WTC11 (cell line): ENCODE measurements at regions not wholly inside any gene's neighbourhood (a gene's known extent, or its start where the extent isn't known, plus 50 kb on each side); places are given as distances from the start of the nearest gene placed in this dataset.

Source experiments
- ATAC-seq: fragments of 200-7000 bp; cut with Tn5 transposase; 2 replicates; pipeline ENCODE4 v1.10.0; 2021; ENCODE audit warnings: mild to moderate bottlenecking, moderate library complexity
- CTCF ChIA-PET: fragments of 300-600 bp; sonication (Branson Sonifier 250); formaldehyde crosslinking; loops from one replicate; lab custom pipeline; 2021; ENCODE audit warnings: antibody characterized with exemption; lab: Charles Lee
- POLR2A ChIA-PET: fragments of 350-600 bp; sonication (Branson Sonifier 250); formaldehyde crosslinking; loops from one replicate; lab custom pipeline; 2021; ENCODE audit warnings: antibody characterized with exemption; lab: Charles Lee
- DNase-seq: peaks from one replicate; pipeline ENCODE4 v3.0.0; 2021; ENCODE audit warnings: low spot score
- H3K27ac Mint-ChIP-seq: 2 replicates; pipeline ENCODE4 v1.8.0; 2021; ENCODE audit warnings: mixed read lengths
- H3K27me3 Mint-ChIP-seq: 2 replicates; pipeline ENCODE4 v1.8.0; 2021; ENCODE audit warnings: low read depth, mild to moderate bottlenecking, moderate library complexity, mixed read lengths
- H3K36me3 Mint-ChIP-seq: 2 replicates; pipeline ENCODE4 v1.8.0; 2021; ENCODE audit warnings: mixed read lengths
- H3K4me1 Mint-ChIP-seq: 2 replicates; pipeline ENCODE4 v1.8.0; 2022; ENCODE audit warnings: mixed read lengths
- H3K4me3 Mint-ChIP-seq: 2 replicates; pipeline ENCODE4 v1.8.0; 2021; ENCODE audit warnings: mild to moderate bottlenecking, moderate library complexity, mixed read lengths
- H3K9me3 Mint-ChIP-seq: 2 replicates; pipeline ENCODE4 v1.8.0; 2021; ENCODE audit warnings: mixed read lengths
- ATF1 ChIP-seq: sonication (generic); formaldehyde crosslinking; IDR thresholded peaks from 2 replicates; pipeline ENCODE4 v1.8.1; 2023; ENCODE audit warnings: mild to moderate bottlenecking, moderate library complexity, missing genetic modification reagents
- ESRRA ChIP-seq: sonication (generic); formaldehyde crosslinking; IDR thresholded peaks from 2 replicates; pipeline ENCODE4 v1.8.1; 2022; ENCODE audit warnings: mild to moderate bottlenecking, missing genetic modification reagents, borderline replicate concordance
- FOXK1 ChIP-seq: sonication (generic); formaldehyde crosslinking; IDR thresholded peaks from 2 replicates; pipeline ENCODE4 v1.8.0; 2022; ENCODE audit warnings: mild to moderate bottlenecking, moderate library complexity, missing genetic modification reagents
- GABPB1 ChIP-seq: sonication (generic); formaldehyde crosslinking; IDR thresholded peaks from 2 replicates; pipeline ENCODE4 v1.8.1; 2023; ENCODE audit warnings: mild to moderate bottlenecking, missing genetic modification reagents
- GRHL2 ChIP-seq: fragments of 250-450 bp; sonication (Bioruptor Pico); IDR thresholded peaks from 2 replicates; pipeline ENCODE4 v1.8.0; 2022; ENCODE audit warnings: mild to moderate bottlenecking, moderate library complexity; ENCODE audit not compliant: insufficient replicate concordance, severe bottlenecking
- GTF2I ChIP-seq: fragments of 250-450 bp; sonication (Bioruptor Pico); conservative IDR thresholded peaks from 2 replicates; pipeline ENCODE4 v1.4.0; 2021; ENCODE audit warnings: mild to moderate bottlenecking
- IRF1 ChIP-seq: sonication (generic); formaldehyde crosslinking; IDR thresholded peaks from 2 replicates; pipeline ENCODE4 v1.8.0; 2023; ENCODE audit warnings: missing genetic modification reagents
- MLX ChIP-seq: sonication (generic); formaldehyde crosslinking; IDR thresholded peaks from 2 replicates; pipeline ENCODE4 v1.8.1; 2023; ENCODE audit warnings: mild to moderate bottlenecking, missing genetic modification reagents, moderate library complexity
- MXD4 ChIP-seq: fragments of 250-450 bp; sonication (Bioruptor Pico); IDR thresholded peaks from 2 replicates; pipeline ENCODE4 v1.8.0; 2021; ENCODE audit warnings: mild to moderate bottlenecking, moderate library complexity, borderline replicate concordance
- NR1H2 ChIP-seq: sonication (generic); formaldehyde crosslinking; IDR thresholded peaks from 2 replicates; pipeline ENCODE4 v1.9.0; 2021; ENCODE audit warnings: mild to moderate bottlenecking, moderate library complexity, missing genetic modification reagents
- NR2C2 ChIP-seq: sonication (generic); formaldehyde crosslinking; IDR thresholded peaks from 2 replicates; pipeline ENCODE4 v1.8.0; 2022; ENCODE audit warnings: mild to moderate bottlenecking, missing genetic modification reagents
- PRRX2 ChIP-seq: fragments of 250-450 bp; sonication (Bioruptor Pico); IDR thresholded peaks from 2 replicates; pipeline ENCODE4 v1.8.0; 2021; ENCODE audit warnings: mild to moderate bottlenecking
- RELA ChIP-seq: sonication (generic); formaldehyde crosslinking; IDR thresholded peaks from 2 replicates; pipeline ENCODE4 v1.8.1; 2022; ENCODE audit warnings: missing genetic modification reagents, mild to moderate bottlenecking, borderline replicate concordance
- RORB ChIP-seq: fragments of 250-450 bp; sonication (Bioruptor Pico); IDR thresholded peaks from 2 replicates; pipeline ENCODE4 v1.9.0; 2021; ENCODE audit warnings: mild to moderate bottlenecking
- SOX15 ChIP-seq: fragments of 250-450 bp; sonication (Bioruptor Pico); IDR thresholded peaks from 2 replicates; pipeline ENCODE4 v1.9.0; 2021; ENCODE audit warnings: mild to moderate bottlenecking
- TP53 ChIP-seq: sonication (generic); formaldehyde crosslinking; IDR thresholded peaks from 2 replicates; pipeline ENCODE4 v1.8.1; 2023; ENCODE audit warnings: mild to moderate bottlenecking, missing genetic modification reagents
- ZBTB43 ChIP-seq: sonication (generic); formaldehyde crosslinking; IDR thresholded peaks from 2 replicates; pipeline ENCODE4 v1.8.1; 2023; ENCODE audit warnings: mild to moderate bottlenecking, missing genetic modification reagents
- ZMAT4 ChIP-seq: fragments of 250-450 bp; sonication (Bioruptor Pico); IDR thresholded peaks from 2 replicates; pipeline ENCODE4 v1.9.0; 2021; ENCODE audit warnings: mild to moderate bottlenecking
- ZNF138 ChIP-seq: sonication (generic); formaldehyde crosslinking; conservative IDR thresholded peaks from 2 replicates; pipeline ENCODE4 v1.8.1; 2022; ENCODE audit warnings: mild to moderate bottlenecking, moderate library complexity, missing genetic modification reagents
- ZNF317 ChIP-seq: sonication (generic); formaldehyde crosslinking; IDR thresholded peaks from 2 replicates; pipeline ENCODE4 v1.8.1; 2023; ENCODE audit warnings: low read depth, mild to moderate bottlenecking, moderate library complexity, missing genetic modification reagents, borderline replicate concordance
- ZNF423 ChIP-seq: fragments of 250-450 bp; sonication (Bioruptor Pico); IDR thresholded peaks from 2 replicates; pipeline ENCODE4 v2.1.2; 2022; ENCODE audit warnings: mild to moderate bottlenecking, moderate library complexity
- ZNF425 ChIP-seq: fragments of 250-450 bp; sonication (Bioruptor Pico); conservative IDR thresholded peaks from 2 replicates; pipeline ENCODE4 v1.9.0; 2021; ENCODE audit warnings: mild to moderate bottlenecking
- TF ChIP-seq, protein P1 (sequence below): sonication (generic); formaldehyde crosslinking; IDR thresholded peaks from 2 replicates; pipeline ENCODE4 v1.8.0; 2022; ENCODE audit warnings: mild to moderate bottlenecking, missing genetic modification reagents

DNA sequence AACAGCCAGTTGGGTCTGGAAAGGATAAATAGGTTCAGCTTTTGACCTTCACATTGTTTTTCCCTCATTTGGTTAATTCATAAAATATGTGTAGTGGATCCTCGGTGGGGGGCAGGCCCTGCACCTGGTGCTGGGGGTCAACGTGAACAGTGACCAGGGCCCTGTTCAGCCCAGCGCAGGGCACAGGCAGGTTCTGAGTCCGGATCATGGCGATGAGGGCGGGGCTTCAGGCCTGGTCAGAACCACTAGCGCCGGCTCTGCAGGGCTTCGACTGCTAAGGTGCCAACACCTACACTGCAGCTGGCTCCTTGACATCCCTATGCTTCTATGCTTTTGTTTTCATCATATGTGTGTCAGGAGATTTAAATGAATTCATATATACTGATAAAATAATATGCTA, 177.7 kb downstream of the CXCL12 start:
- Mint-ChIP-seq H3K4me3 (no peak overlapping the region), H3K27me3 (no peaks in the 10 kb centered on the region), H3K4me1 (peaks cover 12% of the 10 kb centered on the region), H3K9me3 (peaks cover 3% of the 10 kb centered on the region; the same call in 1 of the 2 replicates), H3K36me3 (peaks cover 3% of the 10 kb centered on the region; the same call in 1 of the 2 replicates), H3K27ac (no peak overlapping the region)
- TF ChIP-seq, protein P1, sequence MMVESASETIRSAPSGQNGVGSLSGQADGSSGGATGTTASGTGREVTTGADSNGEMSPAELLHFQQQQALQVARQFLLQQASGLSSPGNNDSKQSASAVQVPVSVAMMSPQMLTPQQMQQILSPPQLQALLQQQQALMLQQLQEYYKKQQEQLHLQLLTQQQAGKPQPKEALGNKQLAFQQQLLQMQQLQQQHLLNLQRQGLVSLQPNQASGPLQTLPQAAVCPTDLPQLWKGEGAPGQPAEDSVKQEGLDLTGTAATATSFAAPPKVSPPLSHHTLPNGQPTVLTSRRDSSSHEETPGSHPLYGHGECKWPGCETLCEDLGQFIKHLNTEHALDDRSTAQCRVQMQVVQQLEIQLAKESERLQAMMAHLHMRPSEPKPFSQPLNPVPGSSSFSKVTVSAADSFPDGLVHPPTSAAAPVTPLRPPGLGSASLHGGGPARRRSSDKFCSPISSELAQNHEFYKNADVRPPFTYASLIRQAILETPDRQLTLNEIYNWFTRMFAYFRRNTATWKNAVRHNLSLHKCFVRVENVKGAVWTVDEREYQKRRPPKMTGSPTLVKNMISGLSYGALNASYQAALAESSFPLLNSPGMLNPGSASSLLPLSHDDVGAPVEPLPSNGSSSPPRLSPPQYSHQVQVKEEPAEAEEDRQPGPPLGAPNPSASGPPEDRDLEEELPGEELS (CRISPR knock-in tag): no peak
- TF ChIP-seq NR2C2 (no peak), SOX15 (no peak)
- ChIA-PET POLR2A (no interaction called here), CTCF (no interaction called here)
- no peak for DNase-seq
- ATAC-seq: no peak

DNA sequence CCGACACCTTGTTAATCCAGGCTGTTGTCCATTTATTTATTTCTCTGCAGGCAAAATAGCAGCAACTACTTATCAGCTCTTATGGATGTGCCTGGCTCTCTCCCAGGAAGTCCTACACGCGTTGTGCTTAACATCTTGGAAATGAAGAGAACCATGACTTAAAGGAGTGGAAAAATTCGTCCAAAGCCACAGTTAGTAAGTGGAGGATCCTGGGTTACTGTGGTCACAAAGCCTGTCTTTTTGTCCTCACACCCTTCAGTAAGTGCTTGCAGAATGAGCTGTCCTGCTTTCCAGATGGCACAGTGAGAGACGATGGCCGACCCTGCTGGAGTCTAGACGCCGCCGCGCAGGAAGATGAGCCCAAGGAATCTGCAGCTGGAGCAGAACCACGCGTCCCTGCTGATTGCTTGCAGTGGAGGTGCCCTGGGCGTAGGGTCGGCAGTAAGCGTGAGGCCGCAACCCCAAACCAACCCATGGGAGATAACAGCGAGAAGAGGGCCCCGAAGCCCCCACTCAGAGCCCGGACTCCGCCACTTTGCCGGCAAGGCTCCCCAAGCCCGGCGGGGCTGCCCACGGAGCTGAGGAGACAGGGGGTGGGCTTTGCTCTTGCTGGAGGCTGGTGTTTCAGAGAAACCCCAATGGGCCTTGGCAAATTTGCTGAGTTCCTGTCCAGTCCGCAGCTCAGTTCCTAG, 178.6 kb downstream of the CXCL12 start:
- Mint-ChIP-seq H3K27me3 (no peaks in the 10 kb centered on the region), H3K27ac (no peak overlapping the region), H3K4me1 (peaks cover 12% of the 10 kb centered on the region), H3K9me3 (peaks cover 9% of the 10 kb centered on the region; the same call in 1 of the 2 replicates), H3K36me3 (peaks cover 7% of the 10 kb centered on the region)
- CTCF ChIA-PET: no interaction called here
- no peak for DNase-seq
- TF ChIP-seq IRF1 (CRISPR knock-in tag): no peak
- no peak for TF ChIP-seq ZNF317
- no peak for TF ChIP-seq RORB
- TF ChIP-seq MLX (CRISPR knock-in tag): no peak
- no peak for TF ChIP-seq GRHL2 (CRISPR knock-in tag)
- no peak for TF ChIP-seq ESRRA (CRISPR knock-in tag)
- TF ChIP-seq ZNF425: no peak
- TF ChIP-seq FOXK1: no peak
- no peak for TF ChIP-seq MXD4 (CRISPR knock-in tag)
- TF ChIP-seq, all 79 proteins: peak for 0
- H3K4me3 Mint-ChIP-seq: no peak overlapping the region
- POLR2A ChIA-PET: no interaction called here
- ATAC-seq: no peak

- TF ChIP-seq ZNF423 (CRISPR knock-in tag): no peak
- TF ChIP-seq SOX15: no peak
- TF ChIP-seq ZMAT4 (CRISPR knock-in tag): no peak
- TF ChIP-seq RELA (CRISPR knock-in tag): no peak
- no peak for TF ChIP-seq PRRX2
- no peak for TF ChIP-seq ATF1 (CRISPR knock-in tag)
- no peak for TF ChIP-seq TP53 (CRISPR knock-in tag)
- no peak for TF ChIP-seq ZNF138 (CRISPR knock-in tag)
- no peak for TF ChIP-seq GABPB1 (CRISPR knock-in tag)
- TF ChIP-seq GTF2I: no peak
- no peak for TF ChIP-seq ZBTB43 (CRISPR knock-in tag)
- no peak for TF ChIP-seq NR1H2 (CRISPR knock-in tag)
- TF ChIP-seq, all 79 proteins: peak for 0
- peaks cover 16% of the 10 kb centered on the region for H3K9me3 Mint-ChIP-seq
- ChIA-PET CTCF (no interaction called here), POLR2A (no interaction called here)
- peaks cover 9% of the 10 kb centered on the region for H3K36me3 Mint-ChIP-seq
- no peak for DNase-seq
- peak; percentile 44 for ATAC-seq
- peaks cover 10% of the 10 kb centered on the region for H3K4me1 Mint-ChIP-seq
- no peak overlapping the region for H3K27ac Mint-ChIP-seq
- H3K4me3 Mint-ChIP-seq: no peak overlapping the region
- no peaks in the 10 kb centered on the region for H3K27me3 Mint-ChIP-seq
Observed at GRCh38 chr10:44205067-44205466, 179.8 kb downstream of the CXCL12 start.
